Vagina (tissue), 2 donors: ENCODE measurements at regions not wholly inside any gene's neighbourhood (a gene's known extent, or its start where the extent isn't known, plus 50 kb on each side); places are given as distances from the start of the nearest gene placed in this dataset.

Source experiments
- POLR2A ChIP-seq, 2 donors: fragments of 450-650 bp; IDR thresholded peaks; one replicate each; pipeline ENCODE4 v1.6.1; 2017; ENCODE audit warnings: antibody characterized with exemption in 2 of 2, mild to moderate bottlenecking in 2 of 2, moderate library complexity in 2 of 2
- POLR2AphosphoS5 ChIP-seq, 2 donors: sonication (generic); formaldehyde crosslinking; IDR thresholded peaks; one replicate each; pipeline ENCODE4 v1.9.0; 2017; ENCODE audit warnings: antibody characterized with exemption in 2 of 2, mild to moderate bottlenecking in 2 of 2, low read depth in 1 of 2; ENCODE audit not compliant: insufficient read depth in 1 of 2
- TF ChIP-seq, protein P1 (sequence below), 3 experiments: fragments of 450-650 bp in 2 of 3; fragments of 200-600 bp in 1 of 3; sonication (generic) in 1 of 3; IDR thresholded peaks; one replicate each; pipeline ENCODE4 v1.5.1; 2017 to 2019; ENCODE audit warnings: antibody characterized with exemption in 3 of 3, mild to moderate bottlenecking in 2 of 3, moderate library complexity in 2 of 3

DNA sequence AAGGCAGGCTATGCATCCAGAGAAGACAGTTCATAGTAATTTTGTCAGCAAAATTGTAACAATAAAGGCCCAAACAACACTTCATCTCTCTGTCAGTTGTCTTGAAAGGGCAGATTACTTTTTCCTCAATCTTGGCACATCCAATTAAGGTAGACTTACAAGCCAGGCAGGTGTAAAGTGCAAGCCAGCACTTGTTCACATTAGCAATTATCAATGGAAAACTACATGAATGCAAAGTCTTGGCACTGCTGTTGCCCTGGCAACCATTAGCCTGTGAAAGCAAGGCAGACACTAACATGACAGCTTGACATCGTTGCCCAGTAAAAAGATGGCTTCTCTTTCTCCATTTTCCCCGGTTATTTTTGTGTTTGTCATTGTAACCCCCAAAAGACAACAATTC lies 677.2 kb upstream of the TENM4 start:
- TF ChIP-seq POLR2A (IDR thresholded peaks at IDR 0.05) (no peak), POLR2AphosphoS5 (IDR thresholded peaks at IDR 0.05; ENCODE audit: insufficient read depth in 1 of 2, low read depth in 1 of 2) (no peak)
- TF ChIP-seq, protein P1, sequence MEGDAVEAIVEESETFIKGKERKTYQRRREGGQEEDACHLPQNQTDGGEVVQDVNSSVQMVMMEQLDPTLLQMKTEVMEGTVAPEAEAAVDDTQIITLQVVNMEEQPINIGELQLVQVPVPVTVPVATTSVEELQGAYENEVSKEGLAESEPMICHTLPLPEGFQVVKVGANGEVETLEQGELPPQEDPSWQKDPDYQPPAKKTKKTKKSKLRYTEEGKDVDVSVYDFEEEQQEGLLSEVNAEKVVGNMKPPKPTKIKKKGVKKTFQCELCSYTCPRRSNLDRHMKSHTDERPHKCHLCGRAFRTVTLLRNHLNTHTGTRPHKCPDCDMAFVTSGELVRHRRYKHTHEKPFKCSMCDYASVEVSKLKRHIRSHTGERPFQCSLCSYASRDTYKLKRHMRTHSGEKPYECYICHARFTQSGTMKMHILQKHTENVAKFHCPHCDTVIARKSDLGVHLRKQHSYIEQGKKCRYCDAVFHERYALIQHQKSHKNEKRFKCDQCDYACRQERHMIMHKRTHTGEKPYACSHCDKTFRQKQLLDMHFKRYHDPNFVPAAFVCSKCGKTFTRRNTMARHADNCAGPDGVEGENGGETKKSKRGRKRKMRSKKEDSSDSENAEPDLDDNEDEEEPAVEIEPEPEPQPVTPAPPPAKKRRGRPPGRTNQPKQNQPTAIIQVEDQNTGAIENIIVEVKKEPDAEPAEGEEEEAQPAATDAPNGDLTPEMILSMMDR (IDR thresholded peaks at IDR 0.05): no peak
